ENCODE measurements at regions not wholly inside any gene's neighbourhood (a gene's known extent, or its start where the extent isn't known, plus 50 kb on each side); places are given as distances from the start of the nearest gene placed in this dataset.

DNA sequence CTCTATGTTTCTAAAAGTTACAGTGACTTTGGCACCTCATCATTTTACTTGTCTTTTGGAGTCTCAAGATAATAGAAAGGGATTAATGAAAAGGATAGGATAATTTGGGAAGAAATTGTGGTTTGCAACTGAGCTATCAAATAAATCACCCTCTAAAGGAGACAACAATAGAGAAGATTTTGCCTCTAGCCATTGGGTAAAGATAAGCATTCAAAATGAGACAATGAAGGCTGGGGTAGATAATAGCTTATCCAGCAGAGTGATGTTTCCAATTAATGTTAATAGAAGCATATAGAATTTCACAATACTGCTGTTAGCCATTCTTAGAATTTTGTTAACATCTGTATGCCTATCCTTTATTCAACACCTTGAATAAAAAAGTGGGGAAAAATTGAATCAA lies 1177.6 kb downstream of the ADGRL3 start:
- no peak for DNase-seq

DNA sequence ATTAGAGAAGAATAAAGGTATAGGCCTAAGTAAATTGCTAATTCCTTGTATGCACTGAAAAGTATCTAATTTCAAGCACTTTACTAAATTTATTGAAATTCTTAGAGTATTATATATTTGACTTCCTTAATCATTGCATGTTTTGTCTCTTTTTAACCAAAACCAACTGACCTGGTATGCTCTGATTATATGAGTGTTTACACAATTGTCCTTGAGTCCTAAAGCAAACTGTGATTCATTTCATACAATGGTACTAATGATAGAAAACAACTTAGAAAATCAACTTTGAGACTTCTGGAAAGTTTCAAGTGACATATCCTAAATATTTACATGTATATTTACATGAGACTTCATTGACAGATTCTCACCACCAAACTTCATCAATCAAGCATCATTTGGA lies 1177.1 kb downstream of the ADGRL3 start:
- DNase-seq = no peak

DNA sequence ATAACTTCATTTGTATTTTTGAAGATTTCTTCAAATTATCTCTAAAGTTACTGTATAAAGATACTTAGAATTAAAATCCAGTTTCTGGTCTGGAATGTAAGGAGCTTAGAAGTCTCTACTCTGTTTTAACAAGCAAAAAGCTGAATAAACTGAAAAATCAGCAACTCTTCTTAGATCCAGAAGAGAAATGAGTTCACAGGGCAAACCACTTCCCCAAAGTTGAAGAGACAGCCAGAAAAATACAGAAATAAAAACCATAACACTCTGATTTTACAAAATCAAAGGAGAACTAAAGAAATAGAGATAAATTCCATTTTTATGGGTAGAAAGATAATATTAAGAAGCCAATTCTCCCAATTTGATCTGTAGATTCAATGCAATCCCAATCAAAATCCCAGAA lies 1166.8 kb downstream of the ADGRL3 start:
- no peak for DNase-seq

DNA sequence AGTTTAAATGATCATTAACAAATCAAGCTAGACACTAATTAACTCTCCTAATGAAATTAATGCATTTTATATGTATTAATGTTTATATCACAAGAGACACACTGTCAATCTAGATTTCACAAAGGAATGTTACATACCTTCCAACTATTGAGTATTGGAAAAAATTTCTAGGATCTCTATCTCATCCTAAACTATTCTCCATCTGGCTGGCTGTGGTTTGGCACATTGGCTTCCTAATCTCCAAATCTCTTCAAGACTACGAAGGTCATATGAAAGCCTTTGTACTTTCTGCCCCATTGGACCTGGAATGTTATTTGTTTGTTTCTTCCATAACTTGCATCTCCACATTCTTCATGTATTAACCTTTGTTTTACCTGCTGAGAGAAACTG lies 1160.0 kb downstream of the ADGRL3 start:
- DNase-seq = no peak

DNA sequence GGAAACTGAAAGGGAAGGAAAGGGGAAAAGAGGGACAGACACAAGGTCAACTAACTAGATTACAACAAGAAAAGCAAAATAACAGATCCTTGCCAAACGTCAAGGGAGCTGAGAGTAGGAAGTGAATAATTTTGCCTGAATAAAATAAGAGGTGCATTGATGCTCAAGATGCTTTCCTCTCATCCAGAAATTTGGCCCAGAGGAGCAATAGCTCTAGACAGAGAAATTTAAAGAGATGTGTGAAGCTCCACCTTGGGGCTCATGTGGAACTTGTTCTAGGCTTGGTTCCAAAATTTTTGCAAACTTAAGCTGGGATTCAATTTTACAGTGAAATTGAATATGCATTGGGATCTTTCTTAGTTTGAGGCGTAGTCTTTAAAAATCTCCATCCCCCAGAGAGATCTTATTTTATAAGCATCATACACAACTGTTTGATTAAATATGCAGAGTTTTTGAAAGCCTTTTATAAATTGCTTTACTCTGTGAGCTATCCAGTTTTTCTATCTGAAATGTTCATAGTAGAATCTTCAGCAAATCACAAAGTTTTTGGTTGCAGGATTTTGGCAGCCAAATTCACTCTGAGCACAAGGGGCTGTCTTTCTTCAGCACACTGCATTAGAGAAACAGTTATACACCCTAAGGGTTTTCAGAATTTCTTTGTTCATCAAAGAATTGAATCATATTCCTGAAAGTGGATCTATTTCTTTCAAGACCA lies 1159.5 kb downstream of the ADGRL3 start:
- DNase-seq = no peak

DNA sequence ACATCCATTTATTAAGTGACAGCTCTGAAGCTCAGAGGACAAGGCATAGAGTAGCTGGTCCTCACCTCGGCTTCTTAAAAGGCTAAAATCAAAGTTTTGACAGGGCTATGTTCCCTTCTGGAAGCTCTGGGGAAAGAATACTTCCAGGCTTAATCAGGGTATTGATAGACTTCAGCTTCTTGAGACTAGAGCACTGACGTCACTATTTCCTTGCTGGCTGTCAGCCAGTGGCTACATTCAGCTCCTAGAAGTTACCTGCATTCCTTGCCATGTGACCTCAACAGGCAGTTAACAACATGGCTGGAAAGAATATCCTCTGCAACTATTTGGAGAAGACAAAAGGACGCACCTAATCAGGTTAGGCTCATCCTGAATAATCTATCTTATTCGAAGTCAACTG lies 1144.8 kb downstream of the ADGRL3 start:
- DNase-seq = no peak

DNA sequence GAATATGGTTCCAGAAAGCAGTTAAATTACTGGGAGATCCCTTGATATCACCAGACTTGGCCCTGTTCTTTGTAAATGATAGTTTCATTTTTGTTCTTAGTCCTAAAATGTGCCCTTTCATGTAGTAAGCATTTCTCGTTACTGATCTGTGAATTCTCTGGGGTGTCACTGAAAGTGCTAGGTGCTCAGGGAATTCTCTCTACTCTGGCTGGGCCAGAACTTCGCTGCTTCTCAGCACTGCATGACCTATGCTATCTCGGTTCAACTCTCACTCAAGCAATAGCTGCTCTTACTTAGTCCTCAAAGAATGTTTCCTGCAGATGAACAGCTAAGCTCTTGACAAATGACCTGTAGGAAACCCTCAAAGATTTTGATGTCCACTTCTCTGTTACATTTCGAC lies 1144.3 kb downstream of the ADGRL3 start:
- DNase-seq = no peak

DNA sequence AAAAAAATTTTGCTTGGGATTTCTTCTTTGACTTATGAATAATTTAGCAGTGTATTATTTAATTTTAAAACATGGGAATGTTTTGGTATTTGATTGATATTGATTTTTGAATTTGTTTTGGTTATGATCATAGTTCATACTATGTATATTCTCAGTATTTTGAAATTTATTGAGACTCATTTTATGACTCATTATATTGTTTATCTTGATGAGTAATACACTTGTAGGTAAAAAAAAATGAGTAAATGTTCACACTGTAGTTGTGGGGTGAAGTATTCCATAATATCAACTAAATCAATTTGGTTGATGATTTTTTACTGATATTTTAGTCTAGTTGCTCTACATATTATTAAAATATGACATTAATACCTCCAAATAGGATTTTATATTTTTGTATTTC lies 1142.2 kb downstream of the ADGRL3 start:
- DNase-seq = no peak

DNA sequence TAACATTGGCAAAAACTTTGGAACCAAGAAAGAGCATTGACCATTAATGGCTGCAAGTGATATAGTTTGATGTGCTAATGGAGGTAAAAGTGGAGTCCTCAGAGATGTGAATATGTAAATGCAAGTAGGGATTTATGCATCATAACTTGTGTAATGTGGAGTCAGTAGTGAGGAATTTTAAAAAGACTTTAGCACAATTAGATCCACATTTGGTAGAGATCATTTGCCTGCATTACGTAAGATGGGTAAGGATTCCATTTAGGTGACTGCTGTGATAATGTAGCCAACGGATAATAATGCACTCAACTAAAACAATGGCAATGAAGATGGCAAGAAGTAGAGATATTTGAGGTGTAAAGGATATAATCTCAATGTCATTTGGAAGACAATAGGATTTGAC lies 1128.4 kb downstream of the ADGRL3 start:
- DNase-seq = no peak

DNA sequence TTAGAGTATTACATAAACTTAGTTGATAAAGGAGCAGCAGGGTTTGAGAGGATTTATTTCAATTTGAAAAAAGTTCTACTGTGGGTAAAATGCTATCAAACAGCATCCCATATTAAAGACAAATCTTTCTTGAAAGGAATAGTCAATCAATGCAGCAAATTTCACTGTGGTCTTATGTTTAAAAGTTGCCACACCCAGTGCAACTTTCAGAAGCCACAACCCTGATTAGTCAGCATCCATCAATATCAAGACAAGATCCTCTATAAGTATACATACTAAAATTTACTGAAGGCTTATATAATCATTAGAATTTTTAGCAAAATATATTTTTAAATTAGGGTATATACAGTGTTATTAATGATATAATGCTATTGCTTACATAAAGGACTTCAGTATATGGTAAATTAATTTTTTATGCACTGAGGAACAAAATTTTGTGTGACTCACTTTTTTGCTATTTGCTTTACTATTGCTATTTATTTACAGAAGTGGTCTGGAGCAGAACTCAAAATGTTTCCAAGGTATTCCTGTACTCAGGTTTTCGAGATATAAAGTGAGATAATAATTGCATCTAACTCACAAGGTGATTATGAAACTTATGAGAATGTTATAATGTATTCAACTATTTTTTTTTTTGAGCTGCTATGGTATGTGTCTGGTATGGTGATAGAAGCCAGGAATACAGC lies 1127.6 kb downstream of the ADGRL3 start:
- no peak for DNase-seq

DNA sequence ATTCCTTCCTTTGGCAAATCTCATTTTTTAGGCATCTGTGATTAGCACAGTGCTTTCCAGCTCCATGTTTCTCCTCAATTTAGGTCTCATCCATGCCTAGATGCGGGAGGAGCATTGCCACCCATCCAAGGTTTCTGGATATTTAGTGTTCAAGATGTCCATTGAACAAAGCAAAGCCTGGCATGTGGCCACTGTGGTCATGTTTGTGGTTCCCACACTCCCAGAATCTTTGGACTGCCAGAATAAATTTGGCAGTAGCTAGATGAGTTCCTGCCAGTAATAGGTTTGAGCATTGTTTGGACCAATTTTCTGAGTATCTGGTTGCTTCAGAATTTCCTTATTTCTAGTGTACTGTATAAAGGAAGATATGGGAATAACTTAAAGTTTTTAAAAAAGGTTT lies 1124.1 kb downstream of the ADGRL3 start:
- DNase-seq = peak in 9 of 56 donors; percentile 1 to 29 (median 6)

DNA sequence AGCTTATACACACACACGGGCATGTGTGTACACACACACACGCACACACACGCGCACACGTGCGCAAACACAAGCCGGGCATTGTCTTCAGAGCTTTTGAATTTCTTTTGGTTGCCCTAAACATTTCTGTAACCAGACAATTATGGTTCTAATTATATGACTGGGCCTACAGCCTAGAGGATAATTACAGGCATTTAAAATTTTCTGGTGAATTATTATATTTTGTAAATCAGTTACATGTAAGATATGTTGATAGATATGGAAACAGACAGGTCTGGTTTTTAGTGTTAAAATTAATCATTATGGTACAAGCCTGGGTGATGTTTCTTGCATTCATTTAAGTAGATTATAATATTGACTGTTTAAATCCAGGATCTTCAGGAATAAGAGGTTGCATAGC lies 1120.5 kb downstream of the ADGRL3 start:
- no peak for DNase-seq

DNA sequence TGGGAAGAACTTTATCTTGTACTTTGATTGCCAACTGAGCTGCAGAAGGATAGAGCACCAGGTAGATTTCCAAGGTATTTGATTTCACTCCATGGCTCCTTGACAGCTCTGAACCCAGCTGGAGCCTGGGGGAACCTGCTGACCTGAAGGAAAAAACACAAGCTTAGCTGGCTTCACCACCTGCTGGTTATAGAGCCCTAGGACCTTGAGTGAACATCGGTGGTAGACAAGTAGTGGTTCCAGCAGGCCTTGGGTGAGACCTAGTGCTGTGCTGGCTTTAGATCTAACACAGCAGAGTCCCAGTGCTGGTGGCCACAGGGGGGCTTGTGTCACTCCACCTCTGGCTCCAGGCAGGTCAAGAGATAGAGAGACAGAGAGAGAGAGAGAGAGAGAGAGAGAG lies 1102.6 kb downstream of the ADGRL3 start:
- DNase-seq = no peak

DNA sequence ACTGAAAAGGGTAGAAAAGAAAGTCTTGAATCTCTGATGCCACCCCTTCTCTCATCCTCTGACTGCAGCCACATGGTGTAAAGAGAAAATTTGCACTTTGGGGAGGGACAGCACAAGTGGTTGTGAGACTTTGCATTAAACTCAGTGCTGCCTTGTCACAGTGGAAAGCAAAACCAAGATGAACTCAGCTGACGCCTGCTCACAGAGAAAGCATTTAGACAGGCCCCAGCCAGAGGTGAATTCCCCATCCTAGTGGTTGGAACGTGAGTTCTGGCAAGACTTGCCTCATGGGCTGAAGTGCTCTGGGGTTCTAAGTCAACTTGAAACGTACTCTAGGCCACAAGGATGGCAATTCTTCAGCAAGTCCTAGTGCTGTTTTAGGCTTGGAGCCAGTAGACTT lies 1101.4 kb downstream of the ADGRL3 start:
- no peak for DNase-seq

DNA sequence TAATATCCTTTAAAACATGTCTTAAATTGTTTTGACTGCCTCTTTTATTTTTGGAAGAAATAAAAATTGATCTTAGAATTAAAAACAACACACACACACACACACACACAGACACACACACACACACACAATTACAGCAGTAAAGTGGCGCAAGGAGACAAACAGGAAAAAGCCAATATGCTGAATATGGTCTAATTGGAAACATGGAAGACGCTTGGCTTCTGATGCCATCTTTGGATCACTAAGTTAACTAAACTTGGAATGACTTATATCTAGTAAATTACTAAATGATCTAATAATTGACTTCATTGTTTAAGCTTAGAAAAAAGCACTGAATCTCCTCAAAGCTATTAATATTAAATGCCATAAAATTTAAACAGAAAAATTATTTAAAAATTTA lies 1093.4 kb downstream of the ADGRL3 start:
- no peak for DNase-seq

DNA sequence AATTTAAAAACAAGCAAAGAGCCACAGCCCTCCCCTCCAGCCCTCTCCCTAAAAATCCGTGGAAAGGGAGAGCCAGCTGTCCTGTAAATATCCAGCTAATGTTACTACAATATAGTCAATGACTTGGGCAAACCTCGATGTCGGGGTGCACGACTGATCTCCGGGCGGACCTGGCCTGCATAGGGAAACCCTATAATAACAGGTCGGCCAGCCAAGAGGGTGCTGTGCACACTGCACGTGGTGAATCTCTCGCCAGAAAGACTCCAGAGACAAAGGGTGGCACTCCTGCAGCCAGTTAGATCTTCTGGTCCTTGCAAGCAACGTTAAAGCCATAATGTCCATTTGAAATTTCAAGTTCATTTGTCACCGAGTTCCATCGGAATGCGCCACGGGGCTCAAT lies 1092.8 kb downstream of the ADGRL3 start:
- no peak for DNase-seq

DNA sequence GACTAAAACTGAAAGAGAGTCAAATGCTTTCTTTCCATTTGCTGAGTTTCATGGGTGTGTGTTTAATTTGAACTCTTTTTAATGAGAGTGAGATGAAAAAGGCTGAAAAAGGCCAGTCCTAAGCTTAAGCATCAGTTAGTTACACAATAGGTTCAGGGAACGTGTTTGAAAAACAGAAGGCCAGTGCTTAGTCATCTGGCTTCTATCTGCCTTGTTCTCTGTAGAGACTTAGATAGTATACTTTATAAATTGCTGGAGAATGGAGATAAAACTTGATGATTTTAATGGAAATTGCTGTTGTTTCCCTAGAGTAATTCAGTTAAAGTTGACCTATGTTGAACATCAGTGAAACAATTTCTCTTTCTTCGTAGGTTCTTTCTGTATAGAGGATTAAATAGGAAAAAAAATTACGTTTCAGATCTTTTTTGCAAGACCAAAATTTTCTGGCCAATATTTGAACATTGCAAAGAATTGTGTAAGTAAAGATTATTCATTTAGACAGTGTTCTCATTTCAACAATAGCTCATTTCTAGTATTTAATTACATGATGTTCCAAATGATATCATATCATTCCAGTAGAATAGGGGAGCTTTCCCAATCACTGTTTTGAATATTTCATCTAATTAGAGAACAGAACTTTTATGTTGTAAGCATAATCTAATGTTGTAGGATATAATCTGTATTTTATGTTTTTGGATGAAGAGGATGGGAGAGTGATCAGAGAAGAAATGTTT lies 1088.8 kb downstream of the ADGRL3 start:
- DNase-seq = no peak

DNA sequence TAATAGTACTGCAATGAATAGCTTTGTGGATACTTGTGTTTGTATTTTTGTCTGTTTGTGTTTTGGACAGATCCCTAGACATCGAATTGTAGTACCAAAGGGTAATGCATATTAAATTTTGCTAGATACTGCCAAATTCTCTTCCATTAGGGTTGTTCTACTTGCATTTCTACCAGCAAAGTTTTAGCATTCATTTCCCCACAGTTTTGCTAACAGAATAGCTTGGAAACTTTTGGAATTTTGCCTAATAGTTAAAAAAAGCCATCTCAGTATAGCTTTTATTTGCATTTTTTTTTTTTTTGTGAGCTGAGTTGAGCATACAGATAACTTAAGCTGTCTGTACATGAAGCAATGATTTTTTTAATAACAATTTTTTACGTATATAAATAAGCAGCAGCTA lies 1084.9 kb downstream of the ADGRL3 start:
- no peak for DNase-seq

DNA sequence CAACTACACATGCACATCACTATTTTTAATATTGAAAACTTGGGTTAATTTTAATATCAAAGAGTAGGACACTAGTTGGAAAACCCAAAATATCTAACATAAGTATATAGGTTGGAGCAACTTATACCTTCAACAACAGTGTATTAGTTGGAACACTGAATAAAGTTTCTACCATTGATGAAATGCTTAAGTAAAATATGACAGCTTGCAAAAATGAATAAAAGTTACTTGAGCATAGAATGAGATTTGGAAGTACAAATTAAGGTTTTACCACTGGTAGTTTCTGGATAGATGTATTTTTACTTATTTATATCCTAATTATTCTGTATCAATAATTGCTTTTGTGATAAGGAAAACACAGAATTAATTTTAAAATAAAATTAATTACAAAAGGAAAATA lies 1079.6 kb downstream of the ADGRL3 start:
- DNase-seq = no peak

DNA sequence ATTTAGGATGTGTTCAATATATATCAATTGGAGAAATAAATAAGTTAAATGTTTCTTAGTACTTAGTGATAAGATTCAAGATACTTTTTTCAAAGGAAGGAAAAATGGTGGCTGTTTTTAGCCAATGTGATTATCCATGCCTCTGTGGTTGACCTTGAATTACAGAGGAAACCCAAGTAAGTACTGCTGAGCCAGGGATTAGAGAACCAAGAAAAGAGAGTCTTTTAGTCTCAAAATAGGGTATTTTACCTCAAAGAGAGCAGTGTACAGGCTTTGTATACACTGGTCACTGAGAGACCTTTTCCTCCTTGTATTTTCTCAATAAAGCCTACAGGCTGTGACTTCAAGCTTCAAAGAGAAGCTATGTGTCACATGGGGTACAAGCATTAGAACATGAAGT lies 1075.3 kb downstream of the ADGRL3 start:
- no peak for DNase-seq

DNA sequence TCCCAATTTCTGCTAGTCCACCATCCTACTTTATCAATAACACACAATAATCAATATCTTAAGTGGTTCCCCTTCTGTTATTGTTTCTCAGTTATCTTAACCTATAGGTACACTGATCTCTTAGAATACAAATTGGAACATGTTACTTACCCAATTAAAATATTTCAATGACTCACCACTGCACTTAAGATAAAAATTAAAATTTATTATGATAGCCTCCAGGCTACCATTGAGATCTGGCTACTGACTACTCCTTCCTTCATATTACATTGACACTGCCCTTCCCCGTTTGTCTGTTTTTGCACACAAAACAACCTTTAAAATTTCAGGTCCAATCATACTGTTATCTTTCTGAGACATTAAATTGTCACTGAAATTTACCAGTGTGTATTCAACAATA lies 1074.7 kb downstream of the ADGRL3 start:
- no peak for DNase-seq

DNA sequence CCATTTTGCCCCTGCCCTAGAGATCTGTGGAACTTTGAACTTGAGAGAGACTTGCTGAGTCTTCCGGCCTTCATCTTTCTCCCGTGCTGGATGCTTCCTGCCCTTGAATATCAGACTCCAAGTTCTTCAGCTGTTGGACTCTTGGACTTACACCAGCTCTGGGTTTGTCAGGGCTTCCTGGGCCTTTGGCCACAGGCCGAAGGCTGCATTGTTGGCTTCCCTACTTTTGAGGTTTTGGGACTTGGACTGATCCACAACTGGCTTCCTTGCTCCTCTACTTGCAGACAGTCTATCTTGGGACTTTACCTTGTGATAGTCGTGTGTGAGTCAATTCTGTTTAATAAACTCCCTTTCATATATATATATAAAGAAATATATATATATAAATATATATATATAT lies 1071.0 kb downstream of the ADGRL3 start:
- DNase-seq = no peak

DNA sequence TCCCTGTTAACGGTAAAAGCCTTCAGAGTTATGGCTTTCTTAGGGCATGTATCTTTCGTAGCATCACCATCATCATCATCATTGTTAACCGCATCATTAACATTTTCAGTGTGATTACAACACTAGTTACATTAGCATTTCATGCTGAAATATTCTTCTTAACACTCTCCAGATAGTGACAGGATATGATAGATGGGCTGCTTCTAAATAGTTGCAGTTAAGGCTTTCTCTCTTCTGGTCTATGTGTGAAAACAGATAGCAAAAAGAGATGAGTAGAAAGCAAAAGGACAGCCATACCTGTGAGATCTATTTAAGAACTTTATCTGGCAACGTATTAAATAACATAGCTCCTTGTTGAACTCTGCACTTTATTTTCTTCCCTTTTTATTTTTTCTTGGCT lies 1069.8 kb downstream of the ADGRL3 start:
- no peak for DNase-seq
